Lower lobe of right lung (tissue), 2 donors: ENCODE measurements at regions not wholly inside any gene's neighbourhood (a gene's known extent, or its start where the extent isn't known, plus 50 kb on each side); places are given as distances from the start of the nearest gene placed in this dataset.

ENCODE experiments used
- ATAC-seq, 2 donors: fragments of 200-7000 bp; cut with Tn5 transposase; one replicate each; pipeline ENCODE4 v1.9.1; 2020 to 2022; ENCODE audit warnings: mild to moderate bottlenecking in 2 of 2, moderate library complexity in 2 of 2
- DNase-seq: peaks from one replicate; pipeline ENCODE4 v3.0.0-alpha.2; 2020
- H3K27ac ChIP-seq: fragments of 200-600 bp; one replicate; pipeline ENCODE4 v1.8.0; 2022
- H3K27me3 ChIP-seq: fragments of 200-600 bp; one replicate; pipeline ENCODE4 v1.8.0; 2022; ENCODE audit warnings: low read depth
- H3K36me3 ChIP-seq: fragments of 200-600 bp; one replicate; pipeline ENCODE4 v1.8.0; 2022; ENCODE audit warnings: mild to moderate bottlenecking
- H3K4me1 ChIP-seq: fragments of 200-600 bp; one replicate; pipeline ENCODE4 v1.8.0; 2022
- H3K4me3 ChIP-seq: fragments of 200-600 bp; one replicate; pipeline ENCODE4 v1.8.0; 2022; ENCODE audit warnings: mild to moderate bottlenecking
- H3K9me3 ChIP-seq: fragments of 200-600 bp; one replicate; pipeline ENCODE4 v1.8.0; 2022
- intact Hi-C: fragments of 100-400 bp; cut with DNase I; formaldehyde crosslinking; loops from one replicate; pipeline ENCODE4 v1.11.0; 2022
- TF ChIP-seq, protein P1 (sequence below): fragments of 200-600 bp; IDR thresholded peaks from one replicate; pipeline ENCODE4 v1.8.0; 2022; ENCODE audit warnings: antibody characterized with exemption, mild to moderate bottlenecking
- donor health status: DM: no; HTN: yes; CAD: no; lungs with severe emphysema.

DNA sequence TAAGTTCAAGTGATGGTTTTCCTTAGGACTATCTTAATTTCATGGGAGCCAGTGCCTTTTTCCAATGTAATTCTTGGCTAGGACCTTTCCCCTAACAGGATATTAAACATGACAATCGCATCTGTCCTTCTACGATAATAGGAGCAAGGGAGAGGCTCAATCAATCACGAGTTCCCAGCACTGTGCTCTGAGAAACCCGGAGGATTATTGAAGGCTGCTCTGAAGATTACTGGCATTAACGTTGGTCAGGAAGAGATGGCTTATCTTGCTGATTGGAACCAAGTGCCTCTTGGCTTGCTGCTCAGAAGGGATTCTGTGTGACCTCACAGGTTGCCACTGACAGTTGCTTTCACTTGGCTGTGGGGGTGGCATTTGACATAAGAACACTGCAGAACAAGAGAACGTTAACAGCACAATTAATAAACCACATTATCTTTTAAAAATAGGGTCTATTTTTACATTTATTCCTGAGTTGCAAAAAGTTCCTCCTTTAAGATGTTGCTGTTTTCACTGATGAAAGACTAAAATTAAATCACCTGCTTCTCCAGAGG, 252.1 kb upstream of the TAC1 start:
- Histone ChIP-seq H3K4me1 (no peaks in the 10 kb centered on the region), H3K27ac (no peak overlapping the region), H3K36me3 (no peaks in the 10 kb centered on the region), H3K27me3 (no peaks in the 10 kb centered on the region), H3K9me3 (no peaks in the 10 kb centered on the region), H3K4me3 (no peak overlapping the region)
- TF ChIP-seq, protein P1, sequence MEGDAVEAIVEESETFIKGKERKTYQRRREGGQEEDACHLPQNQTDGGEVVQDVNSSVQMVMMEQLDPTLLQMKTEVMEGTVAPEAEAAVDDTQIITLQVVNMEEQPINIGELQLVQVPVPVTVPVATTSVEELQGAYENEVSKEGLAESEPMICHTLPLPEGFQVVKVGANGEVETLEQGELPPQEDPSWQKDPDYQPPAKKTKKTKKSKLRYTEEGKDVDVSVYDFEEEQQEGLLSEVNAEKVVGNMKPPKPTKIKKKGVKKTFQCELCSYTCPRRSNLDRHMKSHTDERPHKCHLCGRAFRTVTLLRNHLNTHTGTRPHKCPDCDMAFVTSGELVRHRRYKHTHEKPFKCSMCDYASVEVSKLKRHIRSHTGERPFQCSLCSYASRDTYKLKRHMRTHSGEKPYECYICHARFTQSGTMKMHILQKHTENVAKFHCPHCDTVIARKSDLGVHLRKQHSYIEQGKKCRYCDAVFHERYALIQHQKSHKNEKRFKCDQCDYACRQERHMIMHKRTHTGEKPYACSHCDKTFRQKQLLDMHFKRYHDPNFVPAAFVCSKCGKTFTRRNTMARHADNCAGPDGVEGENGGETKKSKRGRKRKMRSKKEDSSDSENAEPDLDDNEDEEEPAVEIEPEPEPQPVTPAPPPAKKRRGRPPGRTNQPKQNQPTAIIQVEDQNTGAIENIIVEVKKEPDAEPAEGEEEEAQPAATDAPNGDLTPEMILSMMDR: no peak
- no peak for ATAC-seq
- intact Hi-C loops: no loop called here
- no peak for DNase-seq

DNA sequence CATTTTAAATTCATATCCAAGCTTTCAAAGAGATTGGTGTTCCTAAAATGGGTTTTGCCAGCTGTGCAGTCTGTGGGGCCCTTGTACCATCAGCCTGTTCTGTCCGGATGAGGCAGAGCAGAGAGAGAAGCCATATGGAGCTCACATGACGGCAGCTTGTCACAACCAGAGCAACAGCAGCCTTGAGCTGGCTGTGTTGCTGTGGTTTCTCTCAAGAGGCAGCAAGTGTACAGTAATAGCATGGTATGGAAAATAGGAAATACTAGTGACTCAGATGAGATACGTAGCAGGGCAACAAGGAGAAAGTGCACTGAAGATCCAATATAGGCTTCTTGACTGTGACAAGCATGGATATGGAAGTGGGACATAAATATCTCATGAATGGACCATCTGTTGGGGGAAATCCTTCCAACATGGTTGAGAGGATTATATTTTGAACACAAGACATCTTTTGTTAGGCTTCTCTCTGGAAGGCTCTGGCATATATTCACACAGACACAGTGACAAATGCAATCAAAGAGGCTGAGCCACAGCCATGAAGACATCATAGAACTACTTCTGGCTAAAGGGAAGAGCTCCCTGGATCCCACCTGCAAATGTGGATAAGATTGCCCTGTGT, 251.0 kb upstream of the TAC1 start:
- DNase-seq (no peak), ATAC-seq (no peak)
- Histone ChIP-seq H3K9me3 (no peaks in the 10 kb centered on the region), H3K4me1 (no peaks in the 10 kb centered on the region), H3K36me3 (no peaks in the 10 kb centered on the region), H3K27ac (no peak overlapping the region), H3K27me3 (no peaks in the 10 kb centered on the region), H3K4me3 (no peak overlapping the region)
- TF ChIP-seq, protein P1: no peak
- intact Hi-C loops: no loop called here

DNA sequence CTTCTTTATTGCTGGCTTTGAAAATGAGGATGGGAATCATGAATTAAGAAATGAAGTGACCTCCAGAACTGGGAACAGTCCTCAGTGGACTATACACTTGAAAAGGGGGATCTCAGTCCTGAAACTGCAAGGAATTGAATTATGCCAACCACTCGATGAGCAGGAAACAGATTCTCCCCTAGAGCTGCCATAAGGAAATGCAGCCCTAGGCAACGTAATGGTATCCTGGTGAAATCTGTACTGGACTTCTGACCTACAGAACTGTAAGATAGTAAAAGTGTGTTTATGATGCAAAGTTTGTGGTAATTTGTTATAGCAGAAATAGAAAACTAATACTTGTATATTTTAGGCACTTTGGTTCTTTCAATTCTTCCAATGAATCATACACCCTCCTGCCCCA, 236.4 kb upstream of the TAC1 start:
- ATAC-seq: no peak
- intact Hi-C loops: no loop called here

DNA sequence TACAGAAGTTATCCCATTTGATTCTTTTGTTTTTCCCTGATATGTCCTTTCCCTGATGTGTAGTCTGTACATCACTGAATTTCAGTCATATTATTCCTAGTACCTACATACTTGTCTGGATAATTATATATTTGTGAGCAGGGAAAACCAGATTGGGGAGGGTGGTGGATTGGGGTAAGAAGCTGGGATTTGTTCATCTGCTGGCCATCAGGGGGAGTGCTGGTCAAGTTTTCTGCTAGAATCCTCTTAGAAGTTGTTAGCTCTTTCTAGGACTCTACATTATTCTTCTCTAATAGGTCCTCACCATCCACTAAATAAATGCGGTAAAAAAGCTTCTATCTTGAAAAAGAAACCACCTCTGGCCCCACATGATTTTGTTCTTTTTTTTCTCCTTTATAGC, 232.7 kb upstream of the TAC1 start:
- intact Hi-C loops: no loop called here
- no peaks in the 10 kb centered on the region for H3K4me1 ChIP-seq
- TF ChIP-seq, protein P1: peak; percentile 40
- no peaks in the 10 kb centered on the region for H3K27me3 ChIP-seq
- H3K4me3 ChIP-seq: no peak overlapping the region
- no peak for DNase-seq
- H3K9me3 ChIP-seq: no peaks in the 10 kb centered on the region
- no peak overlapping the region for H3K27ac ChIP-seq
- H3K36me3 ChIP-seq: no peaks in the 10 kb centered on the region
- ATAC-seq: peak in 1 of 2 donors; percentile 46

More for the DNA sequence above, 236.4 kb upstream of the TAC1 start:
- TF ChIP-seq, protein P1: no peak
- no peaks in the 10 kb centered on the region for H3K27me3 ChIP-seq
- H3K27ac ChIP-seq: no peak overlapping the region
- no peak overlapping the region for H3K4me3 ChIP-seq
- no peak for DNase-seq
- H3K36me3 ChIP-seq: no peaks in the 10 kb centered on the region
- no peaks in the 10 kb centered on the region for H3K9me3 ChIP-seq
- no peaks in the 10 kb centered on the region for H3K4me1 ChIP-seq

GRCh38 chr7:97503367-97504094, 228.4 kb upstream of the TAC1 start:
- TF ChIP-seq, protein P1: no peak
- H3K4me3 ChIP-seq: no peak overlapping the region
- H3K4me1 ChIP-seq: no peaks in the 10 kb centered on the region
- no peak for ATAC-seq
- no peak overlapping the region for H3K27ac ChIP-seq
- intact Hi-C loops: no loop called here
- no peaks in the 10 kb centered on the region for H3K36me3 ChIP-seq
- DNase-seq: no peak
- H3K27me3 ChIP-seq: no peaks in the 10 kb centered on the region
- no peaks in the 10 kb centered on the region for H3K9me3 ChIP-seq
